ENCODE measurements at regions not wholly inside any gene's neighbourhood (a gene's known extent, or its start where the extent isn't known, plus 50 kb on each side); places are given as distances from the start of the nearest gene placed in this dataset.
"Not testable (repeated sequence)": the region's sequence is repeated elsewhere in the genome, so short reads cannot be mapped to it uniquely, and the experiment has no call there.

- DNase-seq, result no peak
These were observed 457.2 kb upstream of the SMIM21 start for GRCh38 chr18:75884728-75885127.

- no peak for DNase-seq
These were observed 453.5 kb upstream of the SMIM21 start for GRCh38 chr18:75880925-75881504.

GRCh38 chr18:75880266-75880665 is 452.8 kb upstream of the SMIM21 start:
- no peak for DNase-seq

- DNase-seq, result no peak
These were observed 451.7 kb upstream of the SMIM21 start for GRCh38 chr18:75879196-75879595.

- DNase-seq, result no peak
These were observed 448.1 kb upstream of the SMIM21 start for GRCh38 chr18:75875559-75875958.

- DNase-seq, result no peak
These were observed 447.0 kb upstream of the SMIM21 start for GRCh38 chr18:75874401-75875089.

- no peak for DNase-seq
These were observed 444.1 kb upstream of the SMIM21 start for GRCh38 chr18:75871596-75871995.

- no peak for DNase-seq
These were observed 441.7 kb upstream of the SMIM21 start for GRCh38 chr18:75869162-75869561.

- no peak for DNase-seq
These were observed 440.5 kb upstream of the SMIM21 start for GRCh38 chr18:75868031-75868430.

- no peak for DNase-seq
These were observed 438.1 kb upstream of the SMIM21 start for GRCh38 chr18:75865639-75866038.

- DNase-seq, result no peak
These were observed 437.3 kb upstream of the SMIM21 start for GRCh38 chr18:75864816-75865215.

- no peak for DNase-seq
These were observed 436.2 kb upstream of the SMIM21 start for GRCh38 chr18:75863696-75864095.

- no peak for DNase-seq
These were observed 435.0 kb upstream of the SMIM21 start for GRCh38 chr18:75862458-75862857.

GRCh38 chr18:75860166-75860565 is 432.7 kb upstream of the SMIM21 start:
- no peak for DNase-seq

GRCh38 chr18:75859533-75859932 is 432.0 kb upstream of the SMIM21 start:
- DNase-seq, result no peak

- DNase-seq, result no peak
These were observed 431.3 kb upstream of the SMIM21 start for GRCh38 chr18:75858754-75859153.

GRCh38 chr18:75857558-75857957 is 430.1 kb upstream of the SMIM21 start:
- DNase-seq, result no peak

- DNase-seq, result no peak
These were observed 427.3 kb upstream of the SMIM21 start for GRCh38 chr18:75854808-75855207.

GRCh38 chr18:75854174-75854573 is 426.7 kb upstream of the SMIM21 start:
- DNase-seq, result no peak

GRCh38 chr18:75846321-75846720 is 418.8 kb upstream of the SMIM21 start:
- DNase-seq, result no peak

GRCh38 chr18:75845413-75845812 is 417.9 kb upstream of the SMIM21 start:
- no peak for DNase-seq

GRCh38 chr18:75844146-75844545 is 416.6 kb upstream of the SMIM21 start:
- no peak for DNase-seq

- DNase-seq, result no peak
These were observed 412.6 kb upstream of the SMIM21 start for GRCh38 chr18:75840131-75840530.

- DNase-seq, result not testable (repeated sequence)
These were observed 412.2 kb upstream of the SMIM21 start for GRCh38 chr18:75839686-75840085.

- DNase-seq, result no peak
These were observed 411.5 kb upstream of the SMIM21 start for GRCh38 chr18:75839041-75839440.
